LHCN-M2 (cell line): ENCODE measurements at regions not wholly inside any gene's neighbourhood (a gene's known extent, or its start where the extent isn't known, plus 50 kb on each side); places are given as distances from the start of the nearest gene placed in this dataset.
"Not testable (repeated sequence)": the region's sequence is repeated elsewhere in the genome, so short reads cannot be mapped to it uniquely, and the experiment has no call there.

Experiments used
- DNase-seq: peaks from one replicate; pipeline ENCODE4 v3.0.0-alpha.2; 2012; ENCODE audit warnings: low read depth

- no peak for DNase-seq
These were observed 57.5 kb upstream of the GC start for GRCh38 chr4:71841336-71841735.

- no peak for DNase-seq
These were observed 63.4 kb upstream of the GC start for GRCh38 chr4:71847300-71847699.

GRCh38 chr4:71855944-71856343, 72.1 kb upstream of the GC start:
- no peak for DNase-seq

GRCh38 chr4:71857713-71858451, 74.0 kb upstream of the GC start:
- DNase-seq: no peak

- DNase-seq: peak; percentile 23
These were observed 76.8 kb upstream of the GC start for GRCh38 chr4:71860643-71861042.

GRCh38 chr4:71862315-71862714, 78.4 kb upstream of the GC start:
- DNase-seq: no peak

GRCh38 chr4:71863457-71863856, 79.6 kb upstream of the GC start:
- no peak for DNase-seq

- no peak for DNase-seq
These were observed 80.5 kb upstream of the GC start for GRCh38 chr4:71864380-71864779.

- no peak for DNase-seq
These were observed 82.5 kb upstream of the GC start for GRCh38 chr4:71866212-71866885.

- no peak for DNase-seq
These were observed 83.7 kb upstream of the GC start for GRCh38 chr4:71867598-71867997.

GRCh38 chr4:71870456-71870855, 86.6 kb upstream of the GC start:
- no peak for DNase-seq

GRCh38 chr4:71872221-71872620, 88.3 kb upstream of the GC start:
- DNase-seq: no peak

- no peak for DNase-seq
These were observed 89.0 kb upstream of the GC start for GRCh38 chr4:71872767-71873415.

GRCh38 chr4:71878376-71878775, 94.5 kb upstream of the GC start:
- DNase-seq: no peak

GRCh38 chr4:71882113-71882841, 98.4 kb upstream of the GC start:
- DNase-seq: no peak

- not testable (repeated sequence) for DNase-seq
These were observed 116.5 kb upstream of the GC start for GRCh38 chr4:71900366-71900765.

GRCh38 chr4:71905594-71905993, 121.7 kb upstream of the GC start:
- not testable (repeated sequence) for DNase-seq

- DNase-seq: no peak
These were observed 122.2 kb upstream of the GC start for GRCh38 chr4:71906096-71906495.

- no peak for DNase-seq
These were observed 123.2 kb upstream of the GC start for GRCh38 chr4:71907071-71907470.

GRCh38 chr4:71907782-71908181, 123.9 kb upstream of the GC start:
- DNase-seq: no peak

GRCh38 chr4:71913275-71913674, 118.5 kb upstream of the NPFFR2 start:
- no peak for DNase-seq

GRCh38 chr4:71923070-71923469, 108.7 kb upstream of the NPFFR2 start:
- DNase-seq: no peak
